ENCODE measurements at regions not wholly inside any gene's neighbourhood (a gene's known extent, or its start where the extent isn't known, plus 50 kb on each side); places are given as distances from the start of the nearest gene placed in this dataset.
"Not testable (repeated sequence)": the region's sequence is repeated elsewhere in the genome, so short reads cannot be mapped to it uniquely, and the experiment has no call there.

GRCh38 chr2:49714454-49714853, 560.1 kb upstream of the FSHR start:
- Histone ChIP-seq H3K4me3 (ENCODE audit: low read depth, low read length) (no peak overlapping the region), H3K27me3 (ENCODE audit: control insufficient read depth, insufficient read depth, low read length) (no peaks in the 10 kb centered on the region), H3K9me3 (ENCODE audit: control insufficient read depth, insufficient read depth, low read length) (peaks cover 8% of the 10 kb centered on the region; the same call in 1 of the 2 replicates), H3K27ac (ENCODE audit: low read depth, low read length) (no peak overlapping the region)
- ChIA-PET CTCF (no interaction called here), POLR2A (no interaction called here)
- DNase-seq (ENCODE audit: low read depth, low spot score): no peak
- no peak for TF ChIP-seq CTCF (IDR thresholded peaks at IDR 0.05; ENCODE audit: low read depth, low read length)

GRCh38 chr2:49702740-49703139, 548.4 kb upstream of the FSHR start:
- CTCF ChIA-PET: no interaction called here
- POLR2A ChIA-PET: no interaction called here
- DNase-seq (ENCODE audit: low read depth, low spot score): no peak
- no peak overlapping the region for H3K4me3 ChIP-seq (ENCODE audit: low read depth, low read length)
- no peaks in the 10 kb centered on the region for H3K27me3 ChIP-seq (ENCODE audit: control insufficient read depth, insufficient read depth, low read length)
- no peak overlapping the region for H3K27ac ChIP-seq (ENCODE audit: low read depth, low read length)
- no peak for TF ChIP-seq CTCF (IDR thresholded peaks at IDR 0.05; ENCODE audit: low read depth, low read length)
- no peaks in the 10 kb centered on the region for H3K9me3 ChIP-seq (ENCODE audit: control insufficient read depth, insufficient read depth, low read length)

- no peaks in the 10 kb centered on the region for H3K27me3 ChIP-seq (ENCODE audit: control insufficient read depth, insufficient read depth, low read length)
- CTCF ChIA-PET: no interaction called here
Measured at GRCh38 chr2:49693961-49694360, 539.6 kb upstream of the FSHR start.

GRCh38 chr2:49692022-49692421, 537.7 kb upstream of the FSHR start:
- H3K4me3 ChIP-seq (ENCODE audit: low read depth, low read length); CTCF ChIA-PET; DNase-seq (ENCODE audit: low read depth, low spot score); H3K9me3 ChIP-seq (ENCODE audit: control insufficient read depth, insufficient read depth, low read length); H3K27me3 ChIP-seq (ENCODE audit: control insufficient read depth, insufficient read depth, low read length); H3K27ac ChIP-seq (ENCODE audit: low read depth, low read length); POLR2A ChIA-PET: not testable (repeated sequence)

More at GRCh38 chr2:49693961-49694360, 539.6 kb upstream of the FSHR start:
- no peak overlapping the region for H3K4me3 ChIP-seq (ENCODE audit: low read depth, low read length)
- TF ChIP-seq CTCF (IDR thresholded peaks at IDR 0.05; ENCODE audit: low read depth, low read length): no peak
- no peak for DNase-seq (ENCODE audit: low read depth, low spot score)
- no peak overlapping the region for H3K27ac ChIP-seq (ENCODE audit: low read depth, low read length)
- H3K9me3 ChIP-seq (ENCODE audit: control insufficient read depth, insufficient read depth, low read length): peaks cover 7% of the 10 kb centered on the region; the same call in 1 of the 2 replicates
- POLR2A ChIA-PET: no interaction called here

- CTCF ChIA-PET: interaction anchor here (1.2 kb wide), 1 partner anchor 715 kb away, joined by 3 read pairs; no protein-coding TSS in a partner anchor
- no peak overlapping the region for H3K27ac ChIP-seq (ENCODE audit: low read depth, low read length)
- peaks cover 4% of the 10 kb centered on the region; the same call in 1 of the 2 replicates for H3K9me3 ChIP-seq (ENCODE audit: control insufficient read depth, insufficient read depth, low read length)
- no peak overlapping the region for H3K4me3 ChIP-seq (ENCODE audit: low read depth, low read length)
- POLR2A ChIA-PET: no interaction called here
- H3K27me3 ChIP-seq (ENCODE audit: control insufficient read depth, insufficient read depth, low read length): no peaks in the 10 kb centered on the region
- DNase-seq (ENCODE audit: low read depth, low spot score): no peak
- TF ChIP-seq CTCF (IDR thresholded peaks at IDR 0.05; ENCODE audit: low read depth, low read length): no peak
Measured at GRCh38 chr2:49687918-49688317, 533.6 kb upstream of the FSHR start.

Measured in AG04450 (cell line).